Gastroesophageal sphincter (tissue), 4 donors: ENCODE measurements at regions not wholly inside any gene's neighbourhood (a gene's known extent, or its start where the extent isn't known, plus 50 kb on each side); places are given as distances from the start of the nearest gene placed in this dataset.

Source experiments
- ATAC-seq: fragments of 150-250 bp; one replicate; pipeline ENCODE4 v1.9.1; 2016; ENCODE audit warnings: mild to moderate bottlenecking, moderate library complexity
- H3K27ac ChIP-seq, 4 donors: fragments of 200-600 bp; sonication (generic) in 3 of 4; 1 replicate in 3 of 4; 2 replicates in 1 of 4; pipeline ENCODE4 v1.5.1; 2016 to 2019
- H3K27me3 ChIP-seq: fragments of 200-600 bp; sonication (generic); one replicate; pipeline ENCODE4 v1.5.1; 2019
- H3K36me3 ChIP-seq, 2 donors: fragments of 200-600 bp; sonication (generic); one replicate each; pipeline ENCODE4 v1.5.1; 2019; ENCODE audit warnings: control low read depth in 1 of 2
- H3K4me1 ChIP-seq, 3 donors: fragments of 200-600 bp; sonication (generic); 1 replicate in 2 of 3; 2 replicates in 1 of 3; pipeline ENCODE4 v1.5.1; 2016 to 2019; ENCODE audit warnings: control low read depth in 2 of 3
- H3K4me3 ChIP-seq, 2 donors: fragments of 200-600 bp; sonication (generic); one replicate each; pipeline ENCODE4 v1.5.1; 2019; ENCODE audit warnings: mild to moderate bottlenecking in 1 of 2, moderate library complexity in 1 of 2
- H3K9me3 ChIP-seq, 3 donors: fragments of 200-600 bp; sonication (generic); one replicate each; pipeline ENCODE4 v1.5.1; 2017 to 2019; ENCODE audit warnings: control low read depth in 2 of 3
- EP300 ChIP-seq: sonication (generic); formaldehyde crosslinking; IDR thresholded peaks from one replicate; pipeline ENCODE4 v1.6.1; 2017; ENCODE audit warnings: antibody characterized with exemption, mild to moderate bottlenecking
- POLR2A ChIP-seq, 2 donors: fragments of 450-650 bp; IDR thresholded peaks; one replicate each; pipeline ENCODE4 v1.6.1; 2017; ENCODE audit warnings: antibody characterized with exemption in 2 of 2, mild to moderate bottlenecking in 2 of 2, moderate library complexity in 1 of 2
- POLR2AphosphoS5 ChIP-seq: sonication (generic); formaldehyde crosslinking; IDR thresholded peaks from one replicate; pipeline ENCODE4 v1.6.1; 2017; ENCODE audit warnings: antibody characterized with exemption
- WGBS, 2 donors: methylation state at CpG; one replicate each; pipeline ENCODE4 v1.1.5; 2018; ENCODE audit warnings: low coverage in 1 of 2; 5-methylcytosine and 5-hydroxymethylcytosine counted together
- TF ChIP-seq, protein P1 (sequence below), 4 experiments: fragments of 200-600 bp in 2 of 4; fragments of 450-650 bp in 2 of 4; sonication (generic) in 1 of 4; IDR thresholded peaks; one replicate each; pipeline ENCODE4 v1.5.1; 2017 to 2019; ENCODE audit warnings: antibody characterized with exemption in 4 of 4, mild to moderate bottlenecking in 2 of 4, moderate library complexity in 2 of 4

DNA sequence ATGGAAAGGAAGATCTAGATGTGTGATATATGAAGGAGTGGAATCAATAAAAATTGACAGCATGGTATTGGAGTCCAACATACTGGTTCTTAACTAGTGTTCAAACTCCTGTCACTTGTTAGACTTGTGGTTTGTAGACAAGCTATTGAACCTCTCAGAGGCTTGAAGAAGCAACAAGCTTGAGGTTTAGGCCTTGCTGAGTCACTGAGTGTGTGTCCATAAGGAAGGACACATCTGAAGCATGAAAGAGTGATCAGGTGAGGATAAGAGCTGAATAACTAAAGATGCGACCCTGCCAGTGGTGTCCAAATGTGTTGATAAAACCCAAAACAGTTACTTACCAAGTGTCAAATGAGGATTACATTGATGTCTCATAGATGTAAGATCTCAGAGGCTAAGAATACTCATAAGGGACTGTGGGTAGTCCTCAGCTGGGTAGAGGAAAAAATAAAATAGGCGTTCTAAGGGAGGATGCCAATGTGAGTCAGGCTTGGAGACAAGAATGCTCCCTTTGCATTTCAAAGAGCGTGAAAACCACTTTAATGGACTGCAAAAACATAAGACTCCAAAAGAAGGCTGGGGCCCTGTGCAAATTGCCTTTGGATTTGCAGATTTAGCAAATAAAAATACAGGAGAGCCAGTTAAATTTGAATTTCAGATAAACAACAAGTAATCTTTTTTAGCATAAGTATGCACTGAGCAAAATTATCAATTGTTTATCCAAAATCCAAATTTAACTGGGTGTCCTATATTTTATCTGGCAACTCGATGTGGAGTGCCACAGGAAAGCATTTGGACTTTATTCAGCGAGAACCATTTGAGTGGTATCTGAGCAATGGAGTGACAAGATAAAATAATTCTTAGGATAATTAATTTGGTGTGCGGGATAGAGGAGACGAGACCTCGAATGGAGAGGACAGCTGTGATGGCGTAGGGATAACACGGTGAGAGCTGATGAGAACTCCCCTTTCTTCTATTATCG lies 757.3 kb upstream of the WWC1 start:
- TF ChIP-seq, protein P1, sequence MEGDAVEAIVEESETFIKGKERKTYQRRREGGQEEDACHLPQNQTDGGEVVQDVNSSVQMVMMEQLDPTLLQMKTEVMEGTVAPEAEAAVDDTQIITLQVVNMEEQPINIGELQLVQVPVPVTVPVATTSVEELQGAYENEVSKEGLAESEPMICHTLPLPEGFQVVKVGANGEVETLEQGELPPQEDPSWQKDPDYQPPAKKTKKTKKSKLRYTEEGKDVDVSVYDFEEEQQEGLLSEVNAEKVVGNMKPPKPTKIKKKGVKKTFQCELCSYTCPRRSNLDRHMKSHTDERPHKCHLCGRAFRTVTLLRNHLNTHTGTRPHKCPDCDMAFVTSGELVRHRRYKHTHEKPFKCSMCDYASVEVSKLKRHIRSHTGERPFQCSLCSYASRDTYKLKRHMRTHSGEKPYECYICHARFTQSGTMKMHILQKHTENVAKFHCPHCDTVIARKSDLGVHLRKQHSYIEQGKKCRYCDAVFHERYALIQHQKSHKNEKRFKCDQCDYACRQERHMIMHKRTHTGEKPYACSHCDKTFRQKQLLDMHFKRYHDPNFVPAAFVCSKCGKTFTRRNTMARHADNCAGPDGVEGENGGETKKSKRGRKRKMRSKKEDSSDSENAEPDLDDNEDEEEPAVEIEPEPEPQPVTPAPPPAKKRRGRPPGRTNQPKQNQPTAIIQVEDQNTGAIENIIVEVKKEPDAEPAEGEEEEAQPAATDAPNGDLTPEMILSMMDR (IDR thresholded peaks at IDR 0.05), result no peak
- TF ChIP-seq POLR2AphosphoS5 (no peak), EP300 (no peak), POLR2A (IDR thresholded peaks at IDR 0.05) (no peak)
- Histone ChIP-seq H3K27ac (no peak overlapping the region), H3K9me3 (no peaks in the 10 kb centered on the region), H3K4me1 (no peaks in the 10 kb centered on the region), H3K27me3 (no peaks in the 10 kb centered on the region), H3K4me3 (no peak overlapping the region), H3K36me3 (no peaks in the 10 kb centered on the region)
- ATAC-seq, result no peak
- 67 to 75% methylated on average over 10 to 11 of the region's 11 CpGs for WGBS, 2 donors

DNA sequence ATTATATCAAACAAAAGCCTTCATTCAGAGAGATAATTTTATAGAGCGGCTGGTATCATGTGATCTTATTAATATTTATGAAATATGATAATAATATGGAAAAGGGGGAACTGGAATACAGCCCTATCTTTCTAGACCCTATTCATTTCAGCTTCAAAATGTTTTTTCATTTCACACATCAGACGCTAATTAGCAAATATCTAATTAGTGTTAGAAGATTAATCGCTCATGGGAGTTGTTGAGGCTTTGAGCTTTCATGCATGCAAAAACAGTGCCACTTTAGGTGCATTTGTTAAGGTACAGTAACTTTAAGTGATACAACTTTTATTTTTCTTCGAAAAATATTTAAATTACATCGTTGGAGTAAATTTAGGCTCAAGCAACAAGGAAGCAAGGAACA lies 751.7 kb upstream of the WWC1 start:
- Histone ChIP-seq H3K4me3 (no peak overlapping the region), H3K4me1 (no peaks in the 10 kb centered on the region), H3K27ac (no peak overlapping the region), H3K9me3 (no peaks in the 10 kb centered on the region), H3K36me3 (no peaks in the 10 kb centered on the region), H3K27me3 (no peaks in the 10 kb centered on the region)
- WGBS, 2 donors, result 90 to 94% methylated on average over 5 of the region's 5 CpGs
- ATAC-seq, result no peak
- TF ChIP-seq POLR2AphosphoS5, result no peak
- TF ChIP-seq, protein P1 (IDR thresholded peaks at IDR 0.05), result no peak
- TF ChIP-seq POLR2A (IDR thresholded peaks at IDR 0.05), result no peak
- TF ChIP-seq EP300, result no peak

DNA sequence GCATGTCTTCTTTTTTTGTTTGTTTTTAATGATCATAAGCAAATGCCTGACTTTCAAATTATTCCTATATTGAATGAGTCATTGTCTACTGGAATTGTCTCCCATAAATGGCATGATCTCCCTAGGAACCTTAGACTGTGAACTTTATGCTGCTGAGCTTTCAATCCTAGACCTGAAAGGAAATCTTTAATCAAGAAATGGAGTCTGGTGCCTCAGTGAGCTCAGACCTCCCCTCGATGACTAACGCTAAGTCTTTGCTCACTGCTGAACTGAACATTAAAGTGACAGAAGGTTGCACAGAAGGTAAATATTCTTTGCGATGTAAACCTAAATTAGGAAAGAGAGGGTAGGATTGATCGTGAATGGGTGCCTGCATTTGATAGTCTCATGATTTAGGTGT lies 745.2 kb upstream of the WWC1 start:
- Histone ChIP-seq H3K9me3 (no peaks in the 10 kb centered on the region), H3K27ac (no peak overlapping the region), H3K27me3 (no peaks in the 10 kb centered on the region), H3K4me3 (no peak overlapping the region), H3K4me1 (no peaks in the 10 kb centered on the region), H3K36me3 (no peaks in the 10 kb centered on the region)
- WGBS, 2 donors, result 81 to 97% methylated on average over 4 of the region's 4 CpGs
- ATAC-seq, result no peak
- TF ChIP-seq POLR2A (IDR thresholded peaks at IDR 0.05) (no peak), EP300 (no peak), POLR2AphosphoS5 (no peak)

DNA sequence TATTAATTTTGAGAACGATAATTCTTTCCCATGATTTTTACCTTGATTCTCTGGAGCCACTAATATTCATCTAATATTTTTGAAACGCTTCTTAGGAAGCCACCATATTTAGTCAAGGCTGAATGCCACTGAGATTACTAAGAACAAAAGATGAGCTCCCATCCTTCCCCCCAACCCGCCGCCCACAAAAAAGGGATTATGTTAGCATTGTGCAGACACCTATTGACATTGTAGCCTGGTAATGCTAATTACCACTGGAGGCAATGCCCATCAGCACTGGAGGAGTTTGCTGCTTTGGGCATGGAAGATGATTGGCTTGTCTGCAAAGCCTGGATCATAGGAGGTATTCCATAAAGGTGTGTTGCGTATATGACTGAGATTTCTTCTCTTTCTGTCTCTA lies 739.1 kb upstream of the WWC1 start:
- ATAC-seq, result no peak
- H3K36me3 ChIP-seq, result no peaks in the 10 kb centered on the region
- H3K9me3 ChIP-seq, result no peaks in the 10 kb centered on the region
- H3K27me3 ChIP-seq, result no peaks in the 10 kb centered on the region
- H3K4me3 ChIP-seq, result no peak overlapping the region
- TF ChIP-seq EP300 (no peak), POLR2AphosphoS5 (no peak), POLR2A (IDR thresholded peaks at IDR 0.05) (no peak)
- TF ChIP-seq, protein P1 (IDR thresholded peaks at IDR 0.05), result no peak
- WGBS, 2 donors, result 89 to 94% methylated on average over 5 of the region's 5 CpGs
- H3K4me1 ChIP-seq, result no peaks in the 10 kb centered on the region
- no peak overlapping the region for H3K27ac ChIP-seq

DNA sequence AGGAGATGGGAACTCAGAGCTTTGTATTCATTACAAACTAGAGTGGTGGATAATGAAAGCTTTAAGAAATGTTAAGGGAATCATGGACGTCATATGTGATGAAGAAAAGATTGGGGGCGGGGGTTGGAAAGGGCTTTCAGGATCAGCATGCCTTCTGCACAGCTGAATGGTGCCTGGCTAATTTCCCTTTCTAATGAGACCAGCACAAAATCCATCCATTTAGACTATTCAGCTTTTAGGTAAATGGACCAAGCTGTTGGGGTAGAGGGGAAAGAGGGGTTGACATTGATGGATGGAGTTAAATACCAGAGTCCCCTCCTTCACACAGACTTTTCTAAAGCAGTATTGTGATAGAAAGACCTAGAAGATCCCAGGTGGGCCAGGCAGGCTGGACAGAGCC lies 737.9 kb upstream of the WWC1 start:
- Histone ChIP-seq H3K9me3 (no peaks in the 10 kb centered on the region), H3K27me3 (no peaks in the 10 kb centered on the region), H3K4me3 (no peak overlapping the region), H3K27ac (no peak overlapping the region), H3K4me1 (no peaks in the 10 kb centered on the region), H3K36me3 (no peaks in the 10 kb centered on the region)
- no peak for TF ChIP-seq POLR2A (IDR thresholded peaks at IDR 0.05)
- 83 to 90% methylated on average over 2 of the region's 2 CpGs for WGBS, 2 donors
- no peak for ATAC-seq
